ENCODE measurements at regions not wholly inside any gene's neighbourhood (a gene's known extent, or its start where the extent isn't known, plus 50 kb on each side); places are given as distances from the start of the nearest gene placed in this dataset.

DNA sequence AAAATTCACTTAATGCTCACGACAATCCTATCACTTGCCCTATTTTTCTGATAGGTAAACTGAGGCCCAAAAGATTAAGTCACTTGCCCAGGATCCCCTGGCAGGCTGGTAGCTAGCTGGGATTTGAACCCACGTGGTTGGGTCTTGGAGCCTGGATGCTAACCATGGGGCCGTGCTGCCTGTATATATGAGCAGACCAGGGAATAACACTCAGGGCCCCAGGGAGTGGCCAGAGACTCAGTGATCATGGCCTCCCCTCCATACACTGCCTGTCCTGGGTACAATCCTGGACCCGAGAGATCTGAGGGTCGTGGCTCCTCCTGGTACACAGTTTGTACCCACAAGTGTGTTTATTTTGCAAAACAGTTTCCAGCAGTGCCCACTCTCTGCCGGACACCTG, 116.9 kb upstream of the PTPN1 start:
- Mint-ChIP-seq H3K27me3 (ENCODE audit: unreplicated experiment) (no peaks in the 10 kb centered on the region), H3K27ac (ENCODE audit: unreplicated experiment) (no peak overlapping the region), H3K4me1 (ENCODE audit: low read depth, unreplicated experiment) (peaks cover 29% of the 10 kb centered on the region), H3K4me3 (ENCODE audit: low read depth, unreplicated experiment) (no peak overlapping the region), H3K36me3 (ENCODE audit: insufficient read depth, unreplicated experiment) (no peaks in the 10 kb centered on the region), H3K9me3 (ENCODE audit: low read depth, unreplicated experiment) (no peaks in the 10 kb centered on the region)
- CTCF ChIA-PET, result no interaction called here
- BruUV-seq (replicated peaks), result no TSS peak
- TF ChIP-seq, protein P1, sequence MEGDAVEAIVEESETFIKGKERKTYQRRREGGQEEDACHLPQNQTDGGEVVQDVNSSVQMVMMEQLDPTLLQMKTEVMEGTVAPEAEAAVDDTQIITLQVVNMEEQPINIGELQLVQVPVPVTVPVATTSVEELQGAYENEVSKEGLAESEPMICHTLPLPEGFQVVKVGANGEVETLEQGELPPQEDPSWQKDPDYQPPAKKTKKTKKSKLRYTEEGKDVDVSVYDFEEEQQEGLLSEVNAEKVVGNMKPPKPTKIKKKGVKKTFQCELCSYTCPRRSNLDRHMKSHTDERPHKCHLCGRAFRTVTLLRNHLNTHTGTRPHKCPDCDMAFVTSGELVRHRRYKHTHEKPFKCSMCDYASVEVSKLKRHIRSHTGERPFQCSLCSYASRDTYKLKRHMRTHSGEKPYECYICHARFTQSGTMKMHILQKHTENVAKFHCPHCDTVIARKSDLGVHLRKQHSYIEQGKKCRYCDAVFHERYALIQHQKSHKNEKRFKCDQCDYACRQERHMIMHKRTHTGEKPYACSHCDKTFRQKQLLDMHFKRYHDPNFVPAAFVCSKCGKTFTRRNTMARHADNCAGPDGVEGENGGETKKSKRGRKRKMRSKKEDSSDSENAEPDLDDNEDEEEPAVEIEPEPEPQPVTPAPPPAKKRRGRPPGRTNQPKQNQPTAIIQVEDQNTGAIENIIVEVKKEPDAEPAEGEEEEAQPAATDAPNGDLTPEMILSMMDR (IDR thresholded peaks at IDR 0.05; ENCODE audit: unreplicated experiment), result no peak
- DNase-seq, result no peak
- intact Hi-C loops (cut with micrococcal nuclease; ENCODE audit: unreplicated experiment), result no loop called here

DNA sequence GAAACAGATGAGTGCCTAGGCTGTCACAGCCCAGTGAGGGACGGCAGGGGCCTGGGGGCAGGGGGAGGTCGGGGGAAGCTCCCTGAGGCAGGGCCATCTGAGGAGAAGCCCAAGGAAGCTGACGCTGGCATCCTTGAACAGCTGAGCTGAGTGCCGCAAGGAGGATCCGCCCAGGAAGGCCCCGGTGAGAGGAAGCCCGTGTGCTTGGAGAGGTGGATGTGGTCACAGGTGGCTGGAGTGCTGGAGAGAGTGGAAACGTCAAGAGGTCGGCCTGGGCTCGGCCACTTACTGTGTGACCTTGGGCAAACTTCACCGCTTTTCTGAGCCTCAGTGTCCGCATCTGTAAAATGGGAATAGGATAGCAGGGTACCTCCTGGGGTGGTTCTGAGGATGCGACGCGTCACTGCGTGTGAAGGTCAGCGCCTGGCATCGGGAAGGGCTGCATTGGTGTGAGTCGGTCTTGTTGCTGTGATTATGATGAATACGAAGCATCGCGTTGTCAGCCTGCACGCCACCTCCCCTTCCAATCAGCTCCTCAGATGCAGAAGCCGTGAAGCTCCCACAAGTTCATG, 116.1 kb upstream of the PTPN1 start:
- CTCF ChIA-PET, result interaction anchor here (0.6 kb wide), 1 partner anchor 205 kb away, joined by 3 read pairs; no protein-coding TSS in a partner anchor
- Mint-ChIP-seq H3K4me1 (ENCODE audit: low read depth, unreplicated experiment) (peaks cover 29% of the 10 kb centered on the region), H3K27ac (ENCODE audit: unreplicated experiment) (no peak overlapping the region), H3K4me3 (ENCODE audit: low read depth, unreplicated experiment) (no peak overlapping the region), H3K36me3 (ENCODE audit: insufficient read depth, unreplicated experiment) (no peaks in the 10 kb centered on the region), H3K27me3 (ENCODE audit: unreplicated experiment) (no peaks in the 10 kb centered on the region), H3K9me3 (ENCODE audit: low read depth, unreplicated experiment) (no peaks in the 10 kb centered on the region)
- TF ChIP-seq, protein P1 (IDR thresholded peaks at IDR 0.05; ENCODE audit: unreplicated experiment), result no peak
- DNase-seq, result no peak
- BruUV-seq (replicated peaks), result no TSS peak
- intact Hi-C loops (cut with micrococcal nuclease; ENCODE audit: unreplicated experiment), result no loop called here

DNA sequence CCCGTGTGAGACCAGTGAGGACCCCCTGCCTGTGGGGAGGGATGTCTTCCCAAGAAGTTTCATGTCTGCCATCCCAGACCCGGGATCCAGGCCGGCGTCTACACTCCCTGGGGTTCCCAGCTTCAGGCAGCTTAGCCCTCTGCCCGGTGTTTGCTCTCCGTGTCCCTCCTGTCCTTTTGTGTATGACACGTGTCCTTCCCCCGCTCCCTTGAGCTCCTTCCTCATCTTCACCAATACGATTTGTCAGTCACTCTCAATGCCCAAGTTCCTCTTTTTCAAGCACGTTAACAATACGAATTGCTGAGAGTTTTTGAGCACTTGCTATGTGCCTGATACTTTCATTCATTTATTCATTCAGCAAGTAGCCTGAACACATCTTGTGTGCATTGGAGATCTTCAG, 115.6 kb upstream of the PTPN1 start:
- no TSS peak for BruUV-seq (replicated peaks)
- H3K4me1 Mint-ChIP-seq (ENCODE audit: low read depth, unreplicated experiment), result peaks cover 29% of the 10 kb centered on the region
- DNase-seq, result no peak
- no peaks in the 10 kb centered on the region for H3K9me3 Mint-ChIP-seq (ENCODE audit: low read depth, unreplicated experiment)
- no peak overlapping the region for H3K27ac Mint-ChIP-seq (ENCODE audit: unreplicated experiment)
- CTCF ChIA-PET, result interaction anchor here (0.6 to 1.3 kb wide), 3 partner anchors 28 to 205 kb away, joined by 3 read pairs; no protein-coding TSS in a partner anchor
- no peaks in the 10 kb centered on the region for H3K36me3 Mint-ChIP-seq (ENCODE audit: insufficient read depth, unreplicated experiment)
- no peaks in the 10 kb centered on the region for H3K27me3 Mint-ChIP-seq (ENCODE audit: unreplicated experiment)
- TF ChIP-seq, protein P1 (IDR thresholded peaks at IDR 0.05; ENCODE audit: unreplicated experiment), result no peak
- no peak overlapping the region for H3K4me3 Mint-ChIP-seq (ENCODE audit: low read depth, unreplicated experiment)
- intact Hi-C loops (cut with micrococcal nuclease; ENCODE audit: unreplicated experiment), result no loop called here

DNA sequence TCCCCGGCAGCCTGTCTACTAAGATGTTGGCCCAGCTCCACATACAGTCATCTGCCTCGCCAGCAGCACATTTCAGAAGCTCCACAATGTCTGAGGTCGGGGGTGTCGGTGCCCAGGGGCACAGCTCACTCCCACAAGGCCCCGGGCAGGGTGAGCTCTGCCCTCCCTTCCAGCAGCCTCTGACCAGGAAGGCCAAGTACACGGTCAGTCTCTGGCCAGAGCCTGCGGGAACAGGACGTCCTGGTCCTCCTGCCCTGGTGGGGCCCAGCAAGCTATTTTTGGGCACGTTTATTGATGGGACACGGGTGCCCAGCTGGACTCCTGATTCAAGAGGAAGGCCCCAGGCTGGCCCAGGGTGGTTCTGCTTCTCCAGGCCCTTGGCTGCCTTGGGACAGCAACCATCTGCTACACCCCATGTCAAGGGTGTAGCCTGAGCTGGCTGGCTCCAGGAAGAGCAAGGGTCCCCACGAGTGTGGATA, 114.9 kb upstream of the PTPN1 start:
- Mint-ChIP-seq H3K27ac (ENCODE audit: unreplicated experiment) (no peak overlapping the region), H3K9me3 (ENCODE audit: low read depth, unreplicated experiment) (no peaks in the 10 kb centered on the region), H3K4me1 (ENCODE audit: low read depth, unreplicated experiment) (peaks cover 30% of the 10 kb centered on the region), H3K36me3 (ENCODE audit: insufficient read depth, unreplicated experiment) (no peaks in the 10 kb centered on the region), H3K27me3 (ENCODE audit: unreplicated experiment) (no peaks in the 10 kb centered on the region), H3K4me3 (ENCODE audit: low read depth, unreplicated experiment) (no peak overlapping the region)
- intact Hi-C loops (cut with micrococcal nuclease; ENCODE audit: unreplicated experiment), result no loop called here
- CTCF ChIA-PET, result interaction anchor here (1.3 kb wide), 1 partner anchor 27 kb away, joined by 3 read pairs; no protein-coding TSS in a partner anchor
- BruUV-seq (replicated peaks), result no TSS peak
- no peak for DNase-seq
- TF ChIP-seq, protein P1 (IDR thresholded peaks at IDR 0.05; ENCODE audit: unreplicated experiment), result no peak
